Prostate gland (tissue), 2 donors: ENCODE measurements at regions not wholly inside any gene's neighbourhood (a gene's known extent, or its start where the extent isn't known, plus 50 kb on each side); places are given as distances from the start of the nearest gene placed in this dataset.

Experiments used
- DNase-seq: peaks from one replicate; pipeline ENCODE4 v3.0.0-alpha.2; 2019; ENCODE audit warnings: low spot score
- H3K27ac ChIP-seq, 2 donors: fragments of 200-600 bp; sonication (generic); 2 replicates each; pipeline ENCODE4 v1.5.1; 2017 to 2019
- H3K27me3 ChIP-seq: fragments of 200-600 bp; sonication (generic); replicated peaks from 2 replicates; pipeline ENCODE4 v1.5.1; 2019; ENCODE audit not compliant: insufficient read depth
- H3K36me3 ChIP-seq, 2 donors: fragments of 200-600 bp; sonication (generic); 1 replicate in 1 of 2; 2 replicates in 1 of 2; pipeline versions ENCODE4 v1.5.1 to v1.8.1; 2017 to 2019
- H3K4me1 ChIP-seq: fragments of 200-600 bp; sonication (generic); replicated peaks from 2 replicates; pipeline ENCODE4 v1.5.1; 2019
- H3K4me3 ChIP-seq, 2 donors: fragments of 200-600 bp; sonication (generic); 2 replicates each; pipeline ENCODE4 v1.5.1; 2017 to 2019
- H3K9me3 ChIP-seq: fragments of 200-600 bp; sonication (generic); 2 replicates; pipeline ENCODE4 v1.5.1; 2017
- POLR2A ChIP-seq: fragments of 450-650 bp; IDR thresholded peaks from one replicate; pipeline ENCODE4 v1.6.1; 2016; ENCODE audit warnings: antibody characterized with exemption, mild to moderate bottlenecking
- POLR2AphosphoS5 ChIP-seq: sonication (generic); formaldehyde crosslinking; IDR thresholded peaks from one replicate; pipeline ENCODE4 v1.6.1; 2017; ENCODE audit warnings: antibody characterized with exemption
- WGBS: methylation state at CpG from one replicate; pipeline ENCODE4 v1.1.5; 2018; 5-methylcytosine and 5-hydroxymethylcytosine counted together
- intact Hi-C: fragments of 100-400 bp; cut with DNase I; formaldehyde crosslinking; loops from one replicate; pipeline ENCODE4 v1.14.2; 2022
- TF ChIP-seq, protein P1 (sequence below), 4 experiments: fragments of 200-600 bp in 2 of 4; fragments of 450-650 bp in 2 of 4; sonication (generic) in 2 of 4; IDR thresholded peaks; 1 replicate in 3 of 4; 2 replicates in 1 of 4; pipeline ENCODE4 v1.5.1; 2016 to 2019; ENCODE audit warnings: antibody characterized with exemption in 4 of 4, mild to moderate bottlenecking in 2 of 4, moderate library complexity in 2 of 4

DNA sequence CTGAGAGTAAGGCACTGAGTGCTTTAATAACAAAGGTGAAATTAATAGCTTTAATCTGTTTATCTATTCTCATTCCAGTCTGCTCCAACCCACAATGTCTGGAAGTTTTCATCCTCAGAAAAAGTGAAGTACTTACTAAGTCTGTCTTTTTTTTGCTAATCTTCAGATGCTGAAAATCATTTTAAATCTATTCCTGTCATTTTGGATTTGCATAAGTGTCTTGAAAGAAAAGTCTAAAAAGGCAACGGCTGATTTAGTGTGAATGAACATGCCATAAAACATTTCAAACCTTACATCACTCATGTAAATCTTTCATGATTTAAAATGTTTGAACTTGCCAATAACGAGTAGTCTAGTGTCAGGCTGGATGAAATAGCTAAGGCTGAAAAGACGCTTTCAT lies 685.6 kb downstream of the RPS29 start:
- no peaks in the 10 kb centered on the region for H3K9me3 ChIP-seq
- H3K4me3 ChIP-seq, result no peak overlapping the region
- 35% methylated on average over 3 of the region's 3 CpGs for WGBS
- TF ChIP-seq POLR2AphosphoS5 (no peak), POLR2A (no peak)
- TF ChIP-seq, protein P1, sequence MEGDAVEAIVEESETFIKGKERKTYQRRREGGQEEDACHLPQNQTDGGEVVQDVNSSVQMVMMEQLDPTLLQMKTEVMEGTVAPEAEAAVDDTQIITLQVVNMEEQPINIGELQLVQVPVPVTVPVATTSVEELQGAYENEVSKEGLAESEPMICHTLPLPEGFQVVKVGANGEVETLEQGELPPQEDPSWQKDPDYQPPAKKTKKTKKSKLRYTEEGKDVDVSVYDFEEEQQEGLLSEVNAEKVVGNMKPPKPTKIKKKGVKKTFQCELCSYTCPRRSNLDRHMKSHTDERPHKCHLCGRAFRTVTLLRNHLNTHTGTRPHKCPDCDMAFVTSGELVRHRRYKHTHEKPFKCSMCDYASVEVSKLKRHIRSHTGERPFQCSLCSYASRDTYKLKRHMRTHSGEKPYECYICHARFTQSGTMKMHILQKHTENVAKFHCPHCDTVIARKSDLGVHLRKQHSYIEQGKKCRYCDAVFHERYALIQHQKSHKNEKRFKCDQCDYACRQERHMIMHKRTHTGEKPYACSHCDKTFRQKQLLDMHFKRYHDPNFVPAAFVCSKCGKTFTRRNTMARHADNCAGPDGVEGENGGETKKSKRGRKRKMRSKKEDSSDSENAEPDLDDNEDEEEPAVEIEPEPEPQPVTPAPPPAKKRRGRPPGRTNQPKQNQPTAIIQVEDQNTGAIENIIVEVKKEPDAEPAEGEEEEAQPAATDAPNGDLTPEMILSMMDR (IDR thresholded peaks at IDR 0.05), result no peak
- H3K27ac ChIP-seq, result no peak overlapping the region
- H3K36me3 ChIP-seq, result no peaks in the 10 kb centered on the region
- H3K27me3 ChIP-seq, result no peaks in the 10 kb centered on the region
- no peak for DNase-seq
- H3K4me1 ChIP-seq, result no peaks in the 10 kb centered on the region
- intact Hi-C loops, result no loop called here

GRCh38 chr14:48890333-48890732 lies 695.8 kb downstream of the RPS29 start:
- no peak for DNase-seq
- TF ChIP-seq POLR2AphosphoS5, result no peak
- TF ChIP-seq, protein P1 (IDR thresholded peaks at IDR 0.05), result no peak
- WGBS, result 14% methylated on average over 1 of the region's 1 CpG

DNA sequence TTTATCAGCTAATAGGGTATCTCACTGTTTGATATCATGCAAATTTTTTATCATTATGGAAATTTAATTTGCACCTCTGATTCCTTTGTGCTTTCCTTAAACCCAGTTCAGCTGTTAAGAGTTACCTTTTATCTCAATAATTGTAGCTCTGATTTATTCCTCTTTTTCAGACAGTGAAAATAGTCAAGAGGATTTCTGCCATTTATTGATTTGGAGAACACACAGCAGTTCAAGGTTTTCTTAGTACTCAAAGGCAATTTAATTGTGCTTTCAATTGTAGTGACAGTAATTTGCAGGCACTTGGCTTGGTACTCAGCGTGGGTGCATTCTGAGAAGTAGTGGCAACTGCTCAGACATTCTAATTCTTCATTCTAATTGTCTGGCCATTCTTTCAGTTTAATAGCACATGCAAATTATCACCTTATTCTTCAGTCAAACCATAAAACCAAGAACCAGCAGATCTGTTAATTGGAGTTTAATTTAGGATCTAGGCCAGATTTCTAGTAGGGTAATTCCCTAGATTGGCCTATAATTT lies 709.3 kb downstream of the RPS29 start:
- H3K27ac ChIP-seq, result no peak overlapping the region
- H3K9me3 ChIP-seq, result no peaks in the 10 kb centered on the region
- intact Hi-C loops, result no loop called here
- TF ChIP-seq POLR2AphosphoS5 (no peak), POLR2A (no peak)
- TF ChIP-seq, protein P1 (IDR thresholded peaks at IDR 0.05), result no peak
- H3K4me1 ChIP-seq, result no peaks in the 10 kb centered on the region
- H3K36me3 ChIP-seq, result no peaks in the 10 kb centered on the region
- H3K4me3 ChIP-seq, result no peak overlapping the region
- no peak for DNase-seq
- 73% methylated on average over 1 of the region's 1 CpG for WGBS
- no peaks in the 10 kb centered on the region for H3K27me3 ChIP-seq

More at GRCh38 chr14:48890333-48890732, 695.8 kb downstream of the RPS29 start:
- no peaks in the 10 kb centered on the region for H3K4me1 ChIP-seq
- no peak overlapping the region for H3K4me3 ChIP-seq
- no peaks in the 10 kb centered on the region for H3K9me3 ChIP-seq
- intact Hi-C loops, result no loop called here
- H3K36me3 ChIP-seq, result no peaks in the 10 kb centered on the region
- no peak overlapping the region for H3K27ac ChIP-seq
- H3K27me3 ChIP-seq, result no peaks in the 10 kb centered on the region

- Histone ChIP-seq H3K27me3 (no peaks in the 10 kb centered on the region), H3K4me1 (no peaks in the 10 kb centered on the region), H3K4me3 (no peak overlapping the region), H3K27ac (no peak overlapping the region), H3K9me3 (no peaks in the 10 kb centered on the region), H3K36me3 (no peaks in the 10 kb centered on the region)
- TF ChIP-seq POLR2AphosphoS5 (no peak), POLR2A (no peak)
- TF ChIP-seq, protein P1 (IDR thresholded peaks at IDR 0.05), result no peak
- 32% methylated on average over 2 of the region's 2 CpGs for WGBS
- DNase-seq, result no peak
- intact Hi-C loops, result no loop called here
Measured at GRCh38 chr14:48874711-48875110, 711.5 kb downstream of the RPS29 start.

DNA sequence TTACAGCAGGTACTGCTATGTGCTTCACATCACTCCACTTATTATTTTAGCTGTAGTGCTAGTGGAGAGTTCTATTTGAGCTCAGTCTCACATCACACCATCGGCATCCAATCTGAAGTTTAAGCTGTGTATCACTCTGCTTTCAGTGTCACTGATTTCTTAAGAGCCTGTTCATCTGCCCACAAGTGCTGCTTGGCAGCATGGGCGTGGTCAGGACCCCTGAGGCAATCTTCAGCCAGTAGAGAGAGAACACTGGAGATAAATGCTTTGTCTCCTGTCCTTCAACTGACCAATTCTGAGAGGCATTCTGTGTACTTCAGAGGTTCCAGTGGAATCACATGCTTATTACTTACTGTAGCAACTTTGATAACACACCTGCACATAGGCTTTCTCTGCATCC lies 728.8 kb downstream of the RPS29 start:
- Histone ChIP-seq H3K4me3 (no peak overlapping the region), H3K27me3 (no peaks in the 10 kb centered on the region), H3K36me3 (no peaks in the 10 kb centered on the region), H3K27ac (no peak overlapping the region), H3K9me3 (no peaks in the 10 kb centered on the region), H3K4me1 (no peaks in the 10 kb centered on the region)
- intact Hi-C loops, result no loop called here
- no peak for TF ChIP-seq POLR2AphosphoS5
- no peak for DNase-seq
- WGBS, result 81% methylated on average over 2 of the region's 2 CpGs
